ENCODE measurements at regions not wholly inside any gene's neighbourhood (a gene's known extent, or its start where the extent isn't known, plus 50 kb on each side); places are given as distances from the start of the nearest gene placed in this dataset.

- TF ChIP-seq, protein P1, sequence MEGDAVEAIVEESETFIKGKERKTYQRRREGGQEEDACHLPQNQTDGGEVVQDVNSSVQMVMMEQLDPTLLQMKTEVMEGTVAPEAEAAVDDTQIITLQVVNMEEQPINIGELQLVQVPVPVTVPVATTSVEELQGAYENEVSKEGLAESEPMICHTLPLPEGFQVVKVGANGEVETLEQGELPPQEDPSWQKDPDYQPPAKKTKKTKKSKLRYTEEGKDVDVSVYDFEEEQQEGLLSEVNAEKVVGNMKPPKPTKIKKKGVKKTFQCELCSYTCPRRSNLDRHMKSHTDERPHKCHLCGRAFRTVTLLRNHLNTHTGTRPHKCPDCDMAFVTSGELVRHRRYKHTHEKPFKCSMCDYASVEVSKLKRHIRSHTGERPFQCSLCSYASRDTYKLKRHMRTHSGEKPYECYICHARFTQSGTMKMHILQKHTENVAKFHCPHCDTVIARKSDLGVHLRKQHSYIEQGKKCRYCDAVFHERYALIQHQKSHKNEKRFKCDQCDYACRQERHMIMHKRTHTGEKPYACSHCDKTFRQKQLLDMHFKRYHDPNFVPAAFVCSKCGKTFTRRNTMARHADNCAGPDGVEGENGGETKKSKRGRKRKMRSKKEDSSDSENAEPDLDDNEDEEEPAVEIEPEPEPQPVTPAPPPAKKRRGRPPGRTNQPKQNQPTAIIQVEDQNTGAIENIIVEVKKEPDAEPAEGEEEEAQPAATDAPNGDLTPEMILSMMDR (IDR thresholded peaks at IDR 0.05): no peak
- TF ChIP-seq EZH2phosphoT487 (IDR thresholded peaks at IDR 0.05): no peak
- no peak for TF ChIP-seq EZH2 (IDR thresholded peaks at IDR 0.05)
These were observed 390.6 kb upstream of the TBX3 start for GRCh38 chr12:115074617-115075016.
